ENCODE measurements at regions not wholly inside any gene's neighbourhood (a gene's known extent, or its start where the extent isn't known, plus 50 kb on each side); places are given as distances from the start of the nearest gene placed in this dataset.

GRCh38 chr9:79968533-79968932 is 396.8 kb downstream of the TLE4 start:
- H3K9ac ChIP-seq (ENCODE audit: insufficient read length) = no peak overlapping the region
- no peaks in the 10 kb centered on the region for H3K36me3 ChIP-seq (ENCODE audit: insufficient read depth, low read length)
- no peaks in the 10 kb centered on the region for H3K9me3 ChIP-seq (ENCODE audit: low read depth, low read length)
- no peak for TF ChIP-seq EZH2 (IDR thresholded peaks at IDR 0.05)
- no peak for TF ChIP-seq FOXP2 (optimal IDR thresholded peaks at IDR 0.05; ENCODE audit: control extremely low read depth, extremely low read length, insufficient read depth)
- TF ChIP-seq POLR2AphosphoS5 (IDR thresholded peaks at IDR 0.05; ENCODE audit: borderline replicate concordance, low read depth, low read length) = no peak
- H3K27ac ChIP-seq = no peak overlapping the region
- H3K4me3 ChIP-seq = no peak overlapping the region
- DNase-seq (ENCODE audit: low read depth, low spot score) = no peak

GRCh38 chr9:79962836-79963235 is 391.1 kb downstream of the TLE4 start:
- Histone ChIP-seq H3K9ac (ENCODE audit: insufficient read length) (no peak overlapping the region), H3K36me3 (ENCODE audit: insufficient read depth, low read length) (no peaks in the 10 kb centered on the region), H3K9me3 (ENCODE audit: low read depth, low read length) (no peaks in the 10 kb centered on the region), H3K4me3 (no peak overlapping the region), H3K27ac (no peak overlapping the region)
- TF ChIP-seq EZH2 (IDR thresholded peaks at IDR 0.05) = no peak
- no peak for DNase-seq (ENCODE audit: low read depth, low spot score)

GRCh38 chr9:79962150-79962549 is 390.4 kb downstream of the TLE4 start:
- Histone ChIP-seq H3K36me3 (ENCODE audit: insufficient read depth, low read length) (no peaks in the 10 kb centered on the region), H3K9ac (ENCODE audit: insufficient read length) (no peak overlapping the region), H3K9me3 (ENCODE audit: low read depth, low read length) (no peaks in the 10 kb centered on the region), H3K27ac (no peak overlapping the region), H3K4me3 (no peak overlapping the region)
- DNase-seq (ENCODE audit: low read depth, low spot score) = no peak
- TF ChIP-seq FOXP2 (optimal IDR thresholded peaks at IDR 0.05; ENCODE audit: control extremely low read depth, extremely low read length, insufficient read depth) = no peak
- no peak for TF ChIP-seq EZH2 (IDR thresholded peaks at IDR 0.05)
- no peak for TF ChIP-seq POLR2AphosphoS5 (IDR thresholded peaks at IDR 0.05; ENCODE audit: borderline replicate concordance, low read depth, low read length)

GRCh38 chr9:79955300-79955699 is 383.5 kb downstream of the TLE4 start:
- Histone ChIP-seq H3K27ac (no peak overlapping the region), H3K9me3 (ENCODE audit: low read depth, low read length) (no peaks in the 10 kb centered on the region), H3K4me3 (no peak overlapping the region), H3K36me3 (ENCODE audit: insufficient read depth, low read length) (no peaks in the 10 kb centered on the region), H3K9ac (ENCODE audit: insufficient read length) (no peak overlapping the region)
- DNase-seq (ENCODE audit: low read depth, low spot score) = no peak
- TF ChIP-seq EZH2 (IDR thresholded peaks at IDR 0.05) (no peak), POLR2AphosphoS5 (IDR thresholded peaks at IDR 0.05; ENCODE audit: borderline replicate concordance, low read depth, low read length) (no peak), FOXP2 (optimal IDR thresholded peaks at IDR 0.05; ENCODE audit: control extremely low read depth, extremely low read length, insufficient read depth) (no peak)

GRCh38 chr9:79953908-79954307 is 382.1 kb downstream of the TLE4 start:
- H3K27ac ChIP-seq = no peak overlapping the region
- TF ChIP-seq FOXP2 (optimal IDR thresholded peaks at IDR 0.05; ENCODE audit: control extremely low read depth, extremely low read length, insufficient read depth) = no peak
- no peak for TF ChIP-seq EZH2 (IDR thresholded peaks at IDR 0.05)
- TF ChIP-seq POLR2AphosphoS5 (IDR thresholded peaks at IDR 0.05; ENCODE audit: borderline replicate concordance, low read depth, low read length) = no peak
- no peak for DNase-seq (ENCODE audit: low read depth, low spot score)
- H3K36me3 ChIP-seq (ENCODE audit: insufficient read depth, low read length) = no peaks in the 10 kb centered on the region
- no peak overlapping the region for H3K4me3 ChIP-seq
- H3K9me3 ChIP-seq (ENCODE audit: low read depth, low read length) = no peaks in the 10 kb centered on the region
- no peak overlapping the region for H3K9ac ChIP-seq (ENCODE audit: insufficient read length)

GRCh38 chr9:79952401-79952800 is 380.6 kb downstream of the TLE4 start:
- H3K36me3 ChIP-seq (ENCODE audit: insufficient read depth, low read length) = no peaks in the 10 kb centered on the region
- DNase-seq (ENCODE audit: low read depth, low spot score) = no peak
- H3K9me3 ChIP-seq (ENCODE audit: low read depth, low read length) = no peaks in the 10 kb centered on the region
- no peak for TF ChIP-seq FOXP2 (optimal IDR thresholded peaks at IDR 0.05; ENCODE audit: control extremely low read depth, extremely low read length, insufficient read depth)
- TF ChIP-seq POLR2AphosphoS5 (IDR thresholded peaks at IDR 0.05; ENCODE audit: borderline replicate concordance, low read depth, low read length) = no peak
- H3K27ac ChIP-seq = no peak overlapping the region
- no peak overlapping the region for H3K9ac ChIP-seq (ENCODE audit: insufficient read length)
- no peak overlapping the region for H3K4me3 ChIP-seq

GRCh38 chr9:79946712-79947111 is 374.9 kb downstream of the TLE4 start:
- TF ChIP-seq FOXP2 (optimal IDR thresholded peaks at IDR 0.05; ENCODE audit: control extremely low read depth, extremely low read length, insufficient read depth) (no peak), EZH2 (IDR thresholded peaks at IDR 0.05) (no peak), POLR2AphosphoS5 (IDR thresholded peaks at IDR 0.05; ENCODE audit: borderline replicate concordance, low read depth, low read length) (no peak)
- no peak for DNase-seq (ENCODE audit: low read depth, low spot score)
- H3K36me3 ChIP-seq (ENCODE audit: insufficient read depth, low read length) = no peaks in the 10 kb centered on the region
- H3K9ac ChIP-seq (ENCODE audit: insufficient read length) = no peak overlapping the region
- no peak overlapping the region for H3K4me3 ChIP-seq
- H3K9me3 ChIP-seq (ENCODE audit: low read depth, low read length) = no peaks in the 10 kb centered on the region
- no peak overlapping the region for H3K27ac ChIP-seq

GRCh38 chr9:79945495-79945894 is 373.7 kb downstream of the TLE4 start:
- H3K36me3 ChIP-seq (ENCODE audit: insufficient read depth, low read length) = no peaks in the 10 kb centered on the region
- no peak overlapping the region for H3K9ac ChIP-seq (ENCODE audit: insufficient read length)
- TF ChIP-seq FOXP2 (optimal IDR thresholded peaks at IDR 0.05; ENCODE audit: control extremely low read depth, extremely low read length, insufficient read depth) (no peak), EZH2 (IDR thresholded peaks at IDR 0.05) (no peak), POLR2AphosphoS5 (IDR thresholded peaks at IDR 0.05; ENCODE audit: borderline replicate concordance, low read depth, low read length) (no peak)
- H3K4me3 ChIP-seq = no peak overlapping the region
- no peak for DNase-seq (ENCODE audit: low read depth, low spot score)
- no peak overlapping the region for H3K27ac ChIP-seq
- no peaks in the 10 kb centered on the region for H3K9me3 ChIP-seq (ENCODE audit: low read depth, low read length)

- Histone ChIP-seq H3K27ac (no peak overlapping the region), H3K4me3 (no peak overlapping the region), H3K9ac (ENCODE audit: insufficient read length) (no peak overlapping the region), H3K9me3 (ENCODE audit: low read depth, low read length) (no peaks in the 10 kb centered on the region), H3K36me3 (ENCODE audit: insufficient read depth, low read length) (no peaks in the 10 kb centered on the region)
- no peak for DNase-seq (ENCODE audit: low read depth, low spot score)
- TF ChIP-seq POLR2AphosphoS5 (IDR thresholded peaks at IDR 0.05; ENCODE audit: borderline replicate concordance, low read depth, low read length) = no peak
- TF ChIP-seq FOXP2 (optimal IDR thresholded peaks at IDR 0.05; ENCODE audit: control extremely low read depth, extremely low read length, insufficient read depth) = no peak
- TF ChIP-seq EZH2 (IDR thresholded peaks at IDR 0.05) = no peak
These were observed 373.3 kb downstream of the TLE4 start for GRCh38 chr9:79945016-79945415.
